ENCODE measurements at regions not wholly inside any gene's neighbourhood (a gene's known extent, or its start where the extent isn't known, plus 50 kb on each side); places are given as distances from the start of the nearest gene placed in this dataset.

DNA sequence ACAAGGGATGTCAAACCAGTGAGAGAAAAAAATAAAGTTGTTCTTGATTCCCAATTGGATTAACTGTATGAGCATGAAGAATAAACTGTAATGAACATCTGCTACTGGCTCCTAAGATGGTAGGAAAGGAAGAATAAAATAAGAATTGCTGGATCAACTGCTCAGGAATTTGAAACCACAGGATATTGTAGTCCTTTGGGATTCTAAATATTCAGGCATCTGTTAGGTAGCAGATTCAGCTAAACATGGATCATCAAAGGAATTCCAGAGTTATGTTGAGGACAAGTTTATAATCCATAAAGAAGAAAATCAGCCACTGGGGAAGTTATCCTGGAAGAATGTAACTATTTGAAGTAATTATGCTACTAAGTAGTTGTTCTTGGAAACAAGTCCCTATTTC is 65.8 kb downstream of the ISL1 start:
- DNase-seq = no peak
- Histone ChIP-seq H3K4me3 (ENCODE audit: control insufficient read depth in 1 of 7, extremely low read depth in 1 of 7, insufficient read depth in 4 of 7, low read depth in 2 of 7, low read length in 6 of 7) (no peak overlapping the region), H3K9me3 (ENCODE audit: control extremely low read depth in 1 of 5, control insufficient read depth in 4 of 5, insufficient read depth in 2 of 5, low read depth in 1 of 5, low read length in 4 of 5) (no peaks in the 10 kb centered on the region), H3K4me1 (ENCODE audit: control extremely low read depth in 1 of 4, control insufficient read depth in 4 of 4, insufficient read depth in 4 of 4, low read length in 3 of 4) (no peaks in the 10 kb centered on the region), H3K36me3 (ENCODE audit: control insufficient read depth in 4 of 4, insufficient read depth in 4 of 4, low read length in 3 of 4) (no peaks in the 10 kb centered on the region), H3K27ac (ENCODE audit: insufficient read depth in 1 of 2, low read depth in 1 of 2, low read length in 2 of 2, poor library complexity in 1 of 2, severe bottlenecking in 2 of 2) (no peak overlapping the region), H3K27me3 (replicated peaks in 2 of 5; ENCODE audit: control insufficient read depth in 4 of 5, insufficient read depth in 5 of 5, low read length in 4 of 5) (no peaks in the 10 kb centered on the region)
- CTCF ChIA-PET = no interaction called here
- POLR2A ChIA-PET = no interaction called here

DNA sequence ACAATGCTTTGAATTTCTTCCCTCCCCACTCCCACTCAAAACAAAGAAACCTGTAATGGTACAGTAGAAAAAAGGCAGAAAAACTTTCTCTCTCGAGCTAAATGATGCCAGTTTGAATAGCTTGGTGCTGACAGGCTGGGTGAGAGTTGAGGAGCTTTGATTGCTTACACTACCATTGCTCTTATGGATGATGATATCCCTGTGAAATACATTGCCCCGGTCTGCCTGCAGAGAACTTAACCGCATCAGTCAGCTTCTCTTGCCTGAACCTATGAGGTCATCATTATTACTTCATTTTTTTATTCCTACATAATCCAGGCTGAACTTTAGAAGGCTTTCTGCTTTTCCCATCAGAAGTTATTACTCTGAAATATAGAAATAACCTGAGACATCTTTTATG is 69.3 kb downstream of the ISL1 start:
- Histone ChIP-seq H3K27me3 (replicated peaks in 2 of 5; ENCODE audit: control insufficient read depth in 4 of 5, insufficient read depth in 5 of 5, low read length in 4 of 5) (no peaks in the 10 kb centered on the region), H3K36me3 (ENCODE audit: control insufficient read depth in 4 of 4, insufficient read depth in 4 of 4, low read length in 3 of 4) (no peaks in the 10 kb centered on the region), H3K27ac (ENCODE audit: insufficient read depth in 1 of 2, low read depth in 1 of 2, low read length in 2 of 2, poor library complexity in 1 of 2, severe bottlenecking in 2 of 2) (no peak overlapping the region), H3K4me1 (ENCODE audit: control extremely low read depth in 1 of 4, control insufficient read depth in 4 of 4, insufficient read depth in 4 of 4, low read length in 3 of 4) (no peaks in the 10 kb centered on the region), H3K4me3 (ENCODE audit: control insufficient read depth in 1 of 7, extremely low read depth in 1 of 7, insufficient read depth in 4 of 7, low read depth in 2 of 7, low read length in 6 of 7) (no peak overlapping the region), H3K9me3 (ENCODE audit: control extremely low read depth in 1 of 5, control insufficient read depth in 4 of 5, insufficient read depth in 2 of 5, low read depth in 1 of 5, low read length in 4 of 5) (no peaks in the 10 kb centered on the region)
- ChIA-PET CTCF (no interaction called here), POLR2A (no interaction called here)
- WGBS (ENCODE audit: insufficient coverage) = 80% methylated on average over 2 of the region's 3 CpGs
- no peak for DNase-seq

DNA sequence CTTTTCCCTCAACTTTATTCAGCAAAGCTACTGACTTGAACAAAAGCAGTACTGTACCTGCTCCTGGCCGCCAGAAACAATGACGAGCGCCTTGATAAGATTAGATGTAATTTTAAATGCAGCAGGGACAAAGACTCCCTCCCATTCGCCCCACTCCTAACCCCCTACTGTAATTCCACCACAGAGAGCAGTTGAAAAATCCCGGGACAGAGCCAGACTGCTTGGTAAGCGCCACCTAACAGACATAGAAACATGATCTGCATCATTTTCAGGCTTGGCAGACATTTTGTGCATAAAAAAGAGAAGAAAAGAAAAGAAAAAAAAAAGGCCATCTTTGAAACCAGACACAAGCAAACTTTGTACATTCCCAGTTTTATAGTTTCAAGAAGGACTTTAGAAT is 81.9 kb downstream of the ISL1 start:
- 30% methylated on average over 2 of the region's 6 CpGs for WGBS (ENCODE audit: insufficient coverage)
- Histone ChIP-seq H3K27ac (ENCODE audit: insufficient read depth in 1 of 2, low read depth in 1 of 2, low read length in 2 of 2, poor library complexity in 1 of 2, severe bottlenecking in 2 of 2) (no peak overlapping the region), H3K27me3 (replicated peaks in 2 of 5; ENCODE audit: control insufficient read depth in 4 of 5, insufficient read depth in 5 of 5, low read length in 4 of 5) (no peaks in the 10 kb centered on the region), H3K36me3 (ENCODE audit: control insufficient read depth in 4 of 4, insufficient read depth in 4 of 4, low read length in 3 of 4) (no peaks in the 10 kb centered on the region), H3K4me1 (ENCODE audit: control extremely low read depth in 1 of 4, control insufficient read depth in 4 of 4, insufficient read depth in 4 of 4, low read length in 3 of 4) (no peaks in the 10 kb centered on the region), H3K4me3 (ENCODE audit: control insufficient read depth in 1 of 7, extremely low read depth in 1 of 7, insufficient read depth in 4 of 7, low read depth in 2 of 7, low read length in 6 of 7) (no peak overlapping the region), H3K9me3 (ENCODE audit: control extremely low read depth in 1 of 5, control insufficient read depth in 4 of 5, insufficient read depth in 2 of 5, low read depth in 1 of 5, low read length in 4 of 5) (no peaks in the 10 kb centered on the region)
- no peak for DNase-seq
- ChIA-PET POLR2A (no interaction called here), CTCF (no interaction called here)

DNA sequence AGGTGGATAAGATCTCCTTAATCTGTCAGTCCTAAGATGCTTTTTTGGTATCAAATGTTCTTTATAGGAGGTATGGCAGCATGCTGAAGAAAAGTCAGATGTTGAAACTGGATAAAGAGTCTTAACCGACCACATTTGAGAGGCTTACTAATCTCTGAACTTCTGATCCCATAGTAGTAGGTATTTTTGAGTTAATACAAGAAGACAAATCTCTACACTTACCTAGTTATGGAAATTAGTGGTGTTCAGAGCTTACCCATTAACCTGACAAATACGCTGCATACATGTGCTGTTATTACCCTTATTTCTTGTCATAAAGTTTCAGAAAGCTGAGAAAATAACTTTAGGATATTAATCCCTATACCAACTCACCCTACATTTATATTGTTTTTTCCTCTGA is 83.0 kb downstream of the ISL1 start:
- ChIA-PET POLR2A (no interaction called here), CTCF (no interaction called here)
- no CpG with 5 or more reads among the region's 2 CpGs for WGBS (ENCODE audit: insufficient coverage)
- no peaks in the 10 kb centered on the region for H3K27me3 ChIP-seq (replicated peaks in 2 of 5; ENCODE audit: control insufficient read depth in 4 of 5, insufficient read depth in 5 of 5, low read length in 4 of 5)
- no peaks in the 10 kb centered on the region for H3K9me3 ChIP-seq (ENCODE audit: control extremely low read depth in 1 of 5, control insufficient read depth in 4 of 5, insufficient read depth in 2 of 5, low read depth in 1 of 5, low read length in 4 of 5)
- H3K27ac ChIP-seq (ENCODE audit: insufficient read depth in 1 of 2, low read depth in 1 of 2, low read length in 2 of 2, poor library complexity in 1 of 2, severe bottlenecking in 2 of 2) = no peak overlapping the region
- no peaks in the 10 kb centered on the region for H3K4me1 ChIP-seq (ENCODE audit: control extremely low read depth in 1 of 4, control insufficient read depth in 4 of 4, insufficient read depth in 4 of 4, low read length in 3 of 4)
- no peak overlapping the region for H3K4me3 ChIP-seq (ENCODE audit: control insufficient read depth in 1 of 7, extremely low read depth in 1 of 7, insufficient read depth in 4 of 7, low read depth in 2 of 7, low read length in 6 of 7)
- no peaks in the 10 kb centered on the region for H3K36me3 ChIP-seq (ENCODE audit: control insufficient read depth in 4 of 4, insufficient read depth in 4 of 4, low read length in 3 of 4)
- DNase-seq = no peak

DNA sequence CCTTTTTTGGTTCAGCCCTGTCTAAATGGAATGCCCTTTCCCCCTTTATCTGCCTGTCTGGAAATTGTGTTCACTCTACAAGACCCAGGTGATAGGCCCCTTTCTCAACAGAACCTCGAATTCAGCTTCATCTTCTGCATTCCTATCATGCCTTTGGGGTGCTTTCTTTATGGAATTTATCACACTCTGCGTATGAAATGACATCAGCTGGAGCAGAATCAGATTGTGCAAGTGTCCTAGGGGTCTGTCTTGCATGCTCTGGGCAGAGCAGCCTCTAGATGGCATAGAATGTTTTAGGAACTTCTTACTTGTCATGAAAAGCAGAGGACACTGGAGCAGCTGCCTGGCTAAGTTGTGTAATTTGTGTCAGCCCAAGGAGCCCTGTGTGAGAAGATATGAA is 84.9 kb downstream of the ISL1 start:
- CTCF ChIA-PET = no interaction called here
- Histone ChIP-seq H3K4me3 (ENCODE audit: control insufficient read depth in 1 of 7, extremely low read depth in 1 of 7, insufficient read depth in 4 of 7, low read depth in 2 of 7, low read length in 6 of 7) (no peak overlapping the region), H3K36me3 (ENCODE audit: control insufficient read depth in 4 of 4, insufficient read depth in 4 of 4, low read length in 3 of 4) (no peaks in the 10 kb centered on the region), H3K9me3 (ENCODE audit: control extremely low read depth in 1 of 5, control insufficient read depth in 4 of 5, insufficient read depth in 2 of 5, low read depth in 1 of 5, low read length in 4 of 5) (no peaks in the 10 kb centered on the region), H3K27ac (ENCODE audit: insufficient read depth in 1 of 2, low read depth in 1 of 2, low read length in 2 of 2, poor library complexity in 1 of 2, severe bottlenecking in 2 of 2) (no peak overlapping the region), H3K27me3 (replicated peaks in 2 of 5; ENCODE audit: control insufficient read depth in 4 of 5, insufficient read depth in 5 of 5, low read length in 4 of 5) (no peaks in the 10 kb centered on the region), H3K4me1 (ENCODE audit: control extremely low read depth in 1 of 4, control insufficient read depth in 4 of 4, insufficient read depth in 4 of 4, low read length in 3 of 4) (no peaks in the 10 kb centered on the region)
- POLR2A ChIA-PET = no interaction called here
- DNase-seq = no peak
- WGBS (ENCODE audit: insufficient coverage) = 79% methylated on average over 2 of the region's 2 CpGs

DNA sequence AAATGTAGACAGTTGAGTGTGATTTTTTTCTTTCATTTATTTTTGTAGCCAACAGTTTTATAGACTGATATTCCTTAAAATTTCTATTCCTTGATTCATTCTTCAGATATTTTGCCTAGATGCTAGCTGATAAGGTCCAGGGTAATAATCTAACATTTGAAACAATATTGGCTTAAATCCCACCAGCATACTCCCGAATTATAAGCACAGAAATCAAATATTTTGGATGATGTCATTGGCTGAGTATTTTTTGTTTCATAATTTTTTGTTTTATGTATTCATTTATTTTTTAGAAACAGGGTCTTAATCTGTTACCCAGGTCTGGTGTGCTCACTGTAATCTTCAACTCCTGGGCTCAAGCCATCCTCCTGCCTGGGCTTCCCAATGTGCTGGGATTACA is 88.4 kb downstream of the ISL1 start:
- no CpG with 5 or more reads among the region's 1 CpG for WGBS (ENCODE audit: insufficient coverage)
- ChIA-PET CTCF (no interaction called here), POLR2A (no interaction called here)
- Histone ChIP-seq H3K27ac (ENCODE audit: insufficient read depth in 1 of 2, low read depth in 1 of 2, low read length in 2 of 2, poor library complexity in 1 of 2, severe bottlenecking in 2 of 2) (no peak overlapping the region), H3K9me3 (ENCODE audit: control extremely low read depth in 1 of 5, control insufficient read depth in 4 of 5, insufficient read depth in 2 of 5, low read depth in 1 of 5, low read length in 4 of 5) (no peaks in the 10 kb centered on the region), H3K4me1 (ENCODE audit: control extremely low read depth in 1 of 4, control insufficient read depth in 4 of 4, insufficient read depth in 4 of 4, low read length in 3 of 4) (no peaks in the 10 kb centered on the region), H3K27me3 (replicated peaks in 2 of 5; ENCODE audit: control insufficient read depth in 4 of 5, insufficient read depth in 5 of 5, low read length in 4 of 5) (no peaks in the 10 kb centered on the region), H3K36me3 (ENCODE audit: control insufficient read depth in 4 of 4, insufficient read depth in 4 of 4, low read length in 3 of 4) (no peaks in the 10 kb centered on the region), H3K4me3 (ENCODE audit: control insufficient read depth in 1 of 7, extremely low read depth in 1 of 7, insufficient read depth in 4 of 7, low read depth in 2 of 7, low read length in 6 of 7) (no peak overlapping the region)
- DNase-seq = no peak

DNA sequence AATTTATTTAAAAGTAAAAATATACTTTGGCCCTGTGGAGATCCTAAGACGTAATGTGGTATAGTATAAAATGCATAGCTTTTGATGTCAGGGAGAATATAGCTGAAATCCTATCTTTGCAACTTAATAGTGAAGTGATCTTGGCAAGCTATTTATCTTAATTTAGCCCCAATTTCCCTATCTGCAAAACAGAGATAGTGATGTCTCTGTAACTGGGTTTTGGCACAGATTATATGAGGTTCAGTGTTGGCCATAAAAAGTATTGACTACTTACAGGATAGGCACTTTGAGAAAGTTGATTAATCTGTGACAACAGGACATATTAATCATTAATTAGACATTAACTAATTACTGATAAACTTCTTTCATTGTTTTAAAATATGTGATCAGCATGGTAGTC is 89.2 kb downstream of the ISL1 start:
- Histone ChIP-seq H3K4me1 (ENCODE audit: control extremely low read depth in 1 of 4, control insufficient read depth in 4 of 4, insufficient read depth in 4 of 4, low read length in 3 of 4) (no peaks in the 10 kb centered on the region), H3K9me3 (ENCODE audit: control extremely low read depth in 1 of 5, control insufficient read depth in 4 of 5, insufficient read depth in 2 of 5, low read depth in 1 of 5, low read length in 4 of 5) (no peaks in the 10 kb centered on the region), H3K4me3 (ENCODE audit: control insufficient read depth in 1 of 7, extremely low read depth in 1 of 7, insufficient read depth in 4 of 7, low read depth in 2 of 7, low read length in 6 of 7) (no peak overlapping the region), H3K36me3 (ENCODE audit: control insufficient read depth in 4 of 4, insufficient read depth in 4 of 4, low read length in 3 of 4) (no peaks in the 10 kb centered on the region), H3K27ac (ENCODE audit: insufficient read depth in 1 of 2, low read depth in 1 of 2, low read length in 2 of 2, poor library complexity in 1 of 2, severe bottlenecking in 2 of 2) (no peak overlapping the region), H3K27me3 (replicated peaks in 2 of 5; ENCODE audit: control insufficient read depth in 4 of 5, insufficient read depth in 5 of 5, low read length in 4 of 5) (no peaks in the 10 kb centered on the region)
- no peak for DNase-seq
- CTCF ChIA-PET = no interaction called here
- POLR2A ChIA-PET = no interaction called here
- WGBS (ENCODE audit: insufficient coverage) = no CpG with 5 or more reads among the region's 1 CpG

DNA sequence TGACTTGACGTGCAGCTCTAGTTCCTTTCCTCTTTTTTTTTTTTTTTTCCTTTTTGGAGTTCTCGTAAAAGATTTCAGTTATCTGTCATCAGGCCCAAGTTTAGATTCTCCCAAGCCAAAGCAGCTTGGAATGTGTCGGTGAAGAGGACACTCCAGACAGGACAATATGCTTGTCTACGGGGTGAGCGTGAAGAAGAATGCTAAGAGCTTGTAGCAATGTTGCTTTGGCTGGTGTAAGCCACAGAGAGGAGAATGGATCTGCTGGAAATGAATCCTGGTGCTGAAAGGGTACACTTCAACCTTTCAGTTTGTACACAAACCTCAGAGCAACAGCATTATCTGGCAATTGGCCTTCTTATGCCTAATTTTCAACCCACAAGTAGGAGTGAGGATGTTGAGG is 92.4 kb downstream of the ISL1 start:
- Histone ChIP-seq H3K4me1 (ENCODE audit: control extremely low read depth in 1 of 4, control insufficient read depth in 4 of 4, insufficient read depth in 4 of 4, low read length in 3 of 4) (no peaks in the 10 kb centered on the region), H3K27me3 (replicated peaks in 2 of 5; ENCODE audit: control insufficient read depth in 4 of 5, insufficient read depth in 5 of 5, low read length in 4 of 5) (no peaks in the 10 kb centered on the region), H3K27ac (ENCODE audit: insufficient read depth in 1 of 2, low read depth in 1 of 2, low read length in 2 of 2, poor library complexity in 1 of 2, severe bottlenecking in 2 of 2) (no peak overlapping the region), H3K9me3 (ENCODE audit: control extremely low read depth in 1 of 5, control insufficient read depth in 4 of 5, insufficient read depth in 2 of 5, low read depth in 1 of 5, low read length in 4 of 5) (no peaks in the 10 kb centered on the region), H3K36me3 (ENCODE audit: control insufficient read depth in 4 of 4, insufficient read depth in 4 of 4, low read length in 3 of 4) (no peaks in the 10 kb centered on the region), H3K4me3 (ENCODE audit: control insufficient read depth in 1 of 7, extremely low read depth in 1 of 7, insufficient read depth in 4 of 7, low read depth in 2 of 7, low read length in 6 of 7) (no peak overlapping the region)
- POLR2A ChIA-PET = no interaction called here
- WGBS (ENCODE audit: insufficient coverage) = 79% methylated on average over 2 of the region's 5 CpGs
- no peak for DNase-seq
- CTCF ChIA-PET = no interaction called here
